Fibroblast of mammary gland (primary cell): ENCODE measurements at regions not wholly inside any gene's neighbourhood (a gene's known extent, or its start where the extent isn't known, plus 50 kb on each side); places are given as distances from the start of the nearest gene placed in this dataset.
A peak's percentile ranks its signal among the peaks of the same experiment; 100 is the strongest.

Experiments
- DNase-seq: peaks from one replicate; pipeline ENCODE4 v3.0.0-alpha.2; 2010; ENCODE audit warnings: low read depth
- H3K4me3 ChIP-seq: 2 replicates; pipeline ENCODE4 v1.5.1; 2011; ENCODE audit warnings: low read depth, mild to moderate bottlenecking, low read length, moderate library complexity; ENCODE audit not compliant: control insufficient read depth
- TF ChIP-seq, protein P1 (sequence below): conservative IDR thresholded peaks from 2 replicates; pipeline ENCODE4 v1.5.1; 2011; ENCODE audit warnings: low read depth, low read length, inconsistent platforms; ENCODE audit not compliant: control insufficient read depth, insufficient read depth

DNA sequence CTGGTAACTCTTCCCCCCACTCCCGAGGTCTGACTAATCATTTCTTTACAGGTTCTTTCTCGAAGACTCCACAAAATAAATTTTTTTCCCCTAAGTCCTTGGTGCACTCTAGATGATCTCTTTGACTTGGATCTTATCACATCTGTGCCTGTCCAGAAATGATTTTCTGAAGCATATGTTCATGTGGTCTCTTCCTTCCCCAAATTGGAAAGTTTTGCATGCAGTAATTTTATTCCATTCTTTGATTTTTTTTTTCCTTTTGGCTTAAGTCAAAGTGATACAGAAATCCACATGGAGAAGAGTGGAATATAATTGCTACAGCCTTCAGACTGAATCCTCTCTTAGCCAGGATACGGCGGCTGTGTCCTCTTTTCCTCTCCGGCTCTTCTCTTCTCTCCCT, 213.3 kb downstream of the BMP4 start:
- no peak overlapping the region for H3K4me3 ChIP-seq
- TF ChIP-seq, protein P1, sequence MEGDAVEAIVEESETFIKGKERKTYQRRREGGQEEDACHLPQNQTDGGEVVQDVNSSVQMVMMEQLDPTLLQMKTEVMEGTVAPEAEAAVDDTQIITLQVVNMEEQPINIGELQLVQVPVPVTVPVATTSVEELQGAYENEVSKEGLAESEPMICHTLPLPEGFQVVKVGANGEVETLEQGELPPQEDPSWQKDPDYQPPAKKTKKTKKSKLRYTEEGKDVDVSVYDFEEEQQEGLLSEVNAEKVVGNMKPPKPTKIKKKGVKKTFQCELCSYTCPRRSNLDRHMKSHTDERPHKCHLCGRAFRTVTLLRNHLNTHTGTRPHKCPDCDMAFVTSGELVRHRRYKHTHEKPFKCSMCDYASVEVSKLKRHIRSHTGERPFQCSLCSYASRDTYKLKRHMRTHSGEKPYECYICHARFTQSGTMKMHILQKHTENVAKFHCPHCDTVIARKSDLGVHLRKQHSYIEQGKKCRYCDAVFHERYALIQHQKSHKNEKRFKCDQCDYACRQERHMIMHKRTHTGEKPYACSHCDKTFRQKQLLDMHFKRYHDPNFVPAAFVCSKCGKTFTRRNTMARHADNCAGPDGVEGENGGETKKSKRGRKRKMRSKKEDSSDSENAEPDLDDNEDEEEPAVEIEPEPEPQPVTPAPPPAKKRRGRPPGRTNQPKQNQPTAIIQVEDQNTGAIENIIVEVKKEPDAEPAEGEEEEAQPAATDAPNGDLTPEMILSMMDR: no peak
- no peak for DNase-seq

DNA sequence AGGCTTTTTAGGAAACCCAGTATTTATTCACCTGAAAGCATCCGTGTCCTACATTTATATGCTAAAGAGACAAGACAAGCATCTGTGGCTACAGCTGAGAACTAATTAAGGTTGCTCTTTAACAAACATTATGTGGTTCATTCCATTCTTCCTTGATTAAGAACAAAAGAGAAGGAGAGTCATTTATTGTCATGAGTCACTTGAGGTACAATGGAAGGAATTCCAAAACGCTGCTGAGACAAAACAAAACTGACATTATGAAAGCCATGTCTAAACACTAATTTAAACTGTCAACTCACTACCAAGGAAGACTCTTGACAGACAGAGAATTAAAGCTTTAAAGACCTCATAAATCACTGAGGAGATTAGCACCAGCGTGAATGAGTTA, 214.4 kb downstream of the BMP4 start:
- no peak for DNase-seq

GRCh38 chr14:53741479-53742232, 215.0 kb downstream of the BMP4 start:
- no peak overlapping the region for H3K4me3 ChIP-seq
- DNase-seq: peak; percentile 45
- TF ChIP-seq, protein P1: no peak

More for the DNA sequence above, 214.4 kb downstream of the BMP4 start:
- no peak overlapping the region for H3K4me3 ChIP-seq
- TF ChIP-seq, protein P1: no peak

DNA sequence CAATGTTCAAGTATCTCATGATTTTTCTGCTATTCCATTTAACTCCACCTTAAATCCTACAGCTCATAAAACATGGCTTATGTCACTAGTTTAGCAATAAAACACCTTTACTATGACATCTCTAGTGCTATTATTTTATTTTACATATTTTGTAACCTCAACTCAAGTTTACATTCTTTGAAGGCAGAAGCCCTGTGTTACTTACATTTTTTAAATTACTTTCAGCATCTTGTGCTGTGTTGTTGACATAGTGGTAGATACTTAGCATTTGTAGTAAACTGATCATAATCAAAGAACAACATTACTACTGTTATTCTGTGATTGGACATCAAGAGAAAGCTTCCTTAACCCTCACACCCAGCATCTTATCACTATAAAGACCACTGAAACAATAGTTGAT, 216.1 kb downstream of the BMP4 start:
- DNase-seq: no peak
- no peak overlapping the region for H3K4me3 ChIP-seq
- TF ChIP-seq, protein P1: no peak

GRCh38 chr14:53735916-53736315, 220.7 kb downstream of the BMP4 start:
- no peak for DNase-seq
- no peak overlapping the region for H3K4me3 ChIP-seq
- TF ChIP-seq, protein P1: no peak

DNA sequence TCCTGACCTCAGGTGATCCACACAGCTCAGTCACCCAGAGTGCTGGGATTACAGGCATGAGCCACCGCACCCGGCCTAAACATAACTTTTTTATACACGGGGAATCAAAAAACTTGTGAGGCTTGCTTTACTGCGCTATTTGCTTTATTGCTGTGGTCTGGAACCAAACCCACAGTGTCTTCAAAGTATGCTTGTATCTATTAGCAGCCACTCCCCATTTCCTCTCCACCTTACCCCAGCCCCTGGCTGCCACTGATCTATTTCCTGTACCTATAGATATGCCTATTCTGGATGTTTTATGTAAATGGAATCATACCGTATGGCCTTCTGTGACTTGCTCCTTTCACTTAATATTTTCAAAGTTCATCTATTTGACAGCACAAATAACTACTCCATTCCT, 233.4 kb downstream of the BMP4 start:
- no peak for DNase-seq
- TF ChIP-seq, protein P1: no peak
- no peak overlapping the region for H3K4me3 ChIP-seq
